Endothelial cell (in vitro differentiated cells): ENCODE measurements at regions not wholly inside any gene's neighbourhood (a gene's known extent, or its start where the extent isn't known, plus 50 kb on each side); places are given as distances from the start of the nearest gene placed in this dataset.

Source experiments
- DNase-seq: peaks from one replicate; pipeline ENCODE4 v3.0.0; 2021; ENCODE audit warnings: low spot score
- H3K27ac Mint-ChIP-seq: one replicate; pipeline ENCODE4 v1.8.0; 2021; ENCODE audit warnings: mixed read lengths, inconsistent platforms; ENCODE audit not compliant: unreplicated experiment
- H3K27me3 Mint-ChIP-seq: one replicate; pipeline ENCODE4 v1.8.0; 2021; ENCODE audit warnings: mild to moderate bottlenecking, moderate library complexity, mixed read lengths, inconsistent platforms; ENCODE audit not compliant: unreplicated experiment
- H3K36me3 Mint-ChIP-seq: one replicate; pipeline ENCODE4 v1.8.0; 2021; ENCODE audit warnings: mild to moderate bottlenecking, low read depth, mixed read lengths, inconsistent platforms; ENCODE audit not compliant: unreplicated experiment
- H3K4me1 Mint-ChIP-seq: one replicate; pipeline ENCODE4 v1.8.0; 2021; ENCODE audit warnings: mild to moderate bottlenecking, mixed read lengths, inconsistent platforms; ENCODE audit not compliant: unreplicated experiment
- H3K4me3 Mint-ChIP-seq: one replicate; pipeline ENCODE4 v1.8.0; 2021; ENCODE audit warnings: mild to moderate bottlenecking, mixed read lengths, inconsistent platforms; ENCODE audit not compliant: unreplicated experiment
- H3K9me3 Mint-ChIP-seq: one replicate; pipeline ENCODE4 v1.8.0; 2021; ENCODE audit warnings: mixed read lengths, inconsistent platforms; ENCODE audit not compliant: unreplicated experiment
- CTCF ChIP-seq: fragments of 200-600 bp; sonication (generic); IDR thresholded peaks from one replicate; pipeline ENCODE4 v1.5.0; 2021; ENCODE audit warnings: antibody characterized with exemption; ENCODE audit not compliant: unreplicated experiment

DNA sequence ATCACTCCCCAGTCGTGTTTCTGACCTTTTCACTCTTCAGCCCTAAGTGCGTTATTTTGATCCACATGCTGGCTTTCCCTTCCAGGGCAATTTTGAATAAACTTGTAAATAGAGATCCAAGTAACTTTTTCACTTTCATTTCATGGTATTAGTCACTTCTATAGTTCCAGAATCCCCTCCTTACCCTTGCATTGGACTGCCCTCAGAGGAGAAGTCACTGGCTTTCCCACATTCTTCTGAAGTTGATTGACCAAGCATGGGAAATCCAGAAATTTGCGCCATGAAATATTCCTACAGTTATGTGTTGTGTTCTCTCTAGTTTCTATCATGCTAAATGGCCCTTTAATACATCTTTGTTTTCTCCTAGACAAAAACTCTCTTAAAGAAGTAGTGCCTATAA is 177.3 kb upstream of the GORAB start:
- H3K9me3 Mint-ChIP-seq, result no peaks in the 10 kb centered on the region
- no peaks in the 10 kb centered on the region for H3K27me3 Mint-ChIP-seq
- DNase-seq, result no peak
- no peak overlapping the region for H3K27ac Mint-ChIP-seq
- H3K4me1 Mint-ChIP-seq, result no peaks in the 10 kb centered on the region
- no peak for TF ChIP-seq CTCF
- no peak overlapping the region for H3K4me3 Mint-ChIP-seq
- no peaks in the 10 kb centered on the region for H3K36me3 Mint-ChIP-seq

- no peaks in the 10 kb centered on the region for H3K27me3 Mint-ChIP-seq
- DNase-seq, result no peak
- H3K9me3 Mint-ChIP-seq, result no peaks in the 10 kb centered on the region
- no peak for TF ChIP-seq CTCF
- H3K4me3 Mint-ChIP-seq, result no peak overlapping the region
- H3K4me1 Mint-ChIP-seq, result no peaks in the 10 kb centered on the region
- H3K36me3 Mint-ChIP-seq, result no peaks in the 10 kb centered on the region
- no peak overlapping the region for H3K27ac Mint-ChIP-seq
These were observed 176.6 kb upstream of the GORAB start for GRCh38 chr1:170355267-170355801.

DNA sequence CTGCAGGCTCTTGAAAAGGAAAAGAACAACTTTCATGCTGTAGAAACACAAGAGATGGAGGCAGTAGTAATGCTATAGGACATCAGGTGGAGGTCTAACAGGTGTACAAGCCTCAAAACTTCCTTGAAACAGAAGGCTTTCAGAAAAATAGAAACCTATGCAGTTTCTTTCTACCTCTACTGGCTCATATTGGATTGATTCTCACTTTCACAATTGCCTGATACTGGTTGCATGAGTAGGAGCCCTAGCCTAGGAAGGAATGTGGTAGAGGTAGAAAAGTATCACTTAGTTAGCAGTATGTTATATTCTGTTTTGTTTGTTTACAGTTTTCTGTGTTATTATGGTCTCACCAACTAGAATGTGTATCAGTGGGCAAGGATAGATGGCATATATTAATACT is 175.4 kb upstream of the GORAB start:
- H3K36me3 Mint-ChIP-seq, result no peaks in the 10 kb centered on the region
- no peaks in the 10 kb centered on the region for H3K9me3 Mint-ChIP-seq
- H3K27me3 Mint-ChIP-seq, result no peaks in the 10 kb centered on the region
- no peak overlapping the region for H3K27ac Mint-ChIP-seq
- H3K4me3 Mint-ChIP-seq, result no peak overlapping the region
- H3K4me1 Mint-ChIP-seq, result no peaks in the 10 kb centered on the region
- DNase-seq, result no peak
- no peak for TF ChIP-seq CTCF

DNA sequence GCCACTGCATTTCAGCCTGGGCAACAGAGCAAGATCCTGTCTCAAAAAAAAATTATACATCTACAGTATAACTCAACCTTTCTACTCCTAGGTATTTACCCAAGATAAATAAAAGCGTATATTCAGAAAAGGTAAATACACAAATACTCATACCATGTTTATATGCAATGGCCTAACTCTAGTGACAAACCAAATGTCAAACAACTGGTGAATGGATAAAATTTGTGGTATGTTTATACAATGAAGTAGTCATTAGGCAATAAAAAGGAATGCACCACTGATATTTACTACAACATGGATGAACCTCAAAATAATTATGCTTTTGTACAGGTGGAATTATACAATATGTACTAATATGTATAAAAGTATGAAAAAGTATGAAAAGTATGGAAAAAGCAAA is 174.2 kb upstream of the GORAB start:
- no peaks in the 10 kb centered on the region for H3K9me3 Mint-ChIP-seq

DNA sequence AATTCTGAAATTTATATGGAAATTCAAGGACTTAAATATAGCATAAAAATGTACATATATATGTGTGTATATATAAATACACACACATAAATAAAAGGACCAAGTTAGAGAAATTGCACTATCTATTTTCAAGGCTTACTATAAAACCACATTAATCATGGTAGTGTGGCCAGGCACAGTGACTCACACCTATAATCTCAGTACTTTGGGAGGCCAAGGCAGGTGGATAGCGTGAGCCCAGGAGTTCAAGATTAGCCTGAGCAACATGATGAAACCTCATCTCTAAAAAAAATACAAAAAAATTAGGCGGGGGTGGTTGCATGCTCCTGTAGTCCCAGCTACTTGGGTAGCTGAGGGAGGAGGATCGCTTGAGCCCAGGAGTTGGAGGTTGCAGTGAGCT is 171.4 kb upstream of the GORAB start:
- Mint-ChIP-seq H3K4me3 (no peak overlapping the region), H3K9me3 (no peaks in the 10 kb centered on the region), H3K4me1 (no peaks in the 10 kb centered on the region), H3K36me3 (no peaks in the 10 kb centered on the region), H3K27me3 (no peaks in the 10 kb centered on the region), H3K27ac (no peak overlapping the region)
- TF ChIP-seq CTCF, result no peak
- no peak for DNase-seq

More for the DNA sequence above, 174.2 kb upstream of the GORAB start:
- Mint-ChIP-seq H3K36me3 (no peaks in the 10 kb centered on the region), H3K27ac (no peak overlapping the region), H3K4me1 (no peaks in the 10 kb centered on the region), H3K4me3 (no peak overlapping the region), H3K27me3 (no peaks in the 10 kb centered on the region)
- DNase-seq, result no peak
- no peak for TF ChIP-seq CTCF
